DMS153 treated with DMSO at 0.1 percent for 48 hours (cell line): ENCODE measurements at regions not wholly inside any gene's neighbourhood (a gene's known extent, or its start where the extent isn't known, plus 50 kb on each side); places are given as distances from the start of the nearest gene placed in this dataset.

Source experiments
- DNase-seq: peaks from one replicate; lab custom pipeline; 2025; ENCODE audit not compliant: unreplicated experiment; lab: John Stamatoyannopoulos, UW

GRCh38 chr2:83085869-83086268 lies 1373.2 kb downstream of the SUCLG1 start:
- no peak for DNase-seq

GRCh38 chr2:83081826-83082690 lies 1377.0 kb downstream of the SUCLG1 start:
- peak; percentile 89 for DNase-seq

DNA sequence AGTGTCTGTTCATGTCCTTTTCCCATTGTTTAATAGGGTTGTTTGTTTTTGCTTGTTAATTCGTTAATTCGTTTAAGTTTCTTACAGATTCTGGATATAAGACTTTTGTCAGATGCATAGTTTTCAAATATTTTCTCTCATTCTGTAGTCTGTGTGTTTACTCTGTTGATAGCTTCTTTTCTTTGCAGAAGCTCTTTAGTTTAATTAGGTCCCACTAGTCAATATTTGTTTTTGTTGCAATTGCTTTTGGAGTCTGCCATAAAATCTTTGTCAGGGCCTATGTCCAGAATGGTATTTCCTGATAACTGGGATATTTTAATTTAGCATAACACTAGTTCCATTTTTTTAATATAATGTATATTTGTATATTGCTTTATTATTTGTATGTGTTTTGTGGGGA lies 1380.1 kb downstream of the SUCLG1 start:
- peak; percentile 20 for DNase-seq

DNA sequence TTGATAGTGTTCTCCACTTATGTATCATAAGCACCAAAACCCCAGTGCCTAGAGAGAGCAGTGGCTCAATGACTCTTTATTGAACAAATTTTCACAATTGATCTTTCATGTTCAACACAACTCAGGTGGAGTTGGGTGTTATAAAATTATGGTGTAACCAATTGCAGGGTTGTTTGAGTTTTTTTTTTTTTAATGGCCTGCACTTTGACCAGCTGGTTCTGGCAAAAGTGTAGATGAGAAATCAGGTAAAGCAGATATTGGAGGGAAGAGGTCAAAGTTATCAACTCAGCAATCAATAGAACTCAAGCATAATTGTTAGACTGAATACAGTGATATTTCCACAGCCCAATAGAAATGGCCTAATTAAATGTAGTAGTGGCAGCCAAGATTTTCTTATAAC lies 1386.3 kb downstream of the SUCLG1 start:
- no peak for DNase-seq

GRCh38 chr2:83071914-83072313 lies 1387.2 kb downstream of the SUCLG1 start:
- no peak for DNase-seq

DNA sequence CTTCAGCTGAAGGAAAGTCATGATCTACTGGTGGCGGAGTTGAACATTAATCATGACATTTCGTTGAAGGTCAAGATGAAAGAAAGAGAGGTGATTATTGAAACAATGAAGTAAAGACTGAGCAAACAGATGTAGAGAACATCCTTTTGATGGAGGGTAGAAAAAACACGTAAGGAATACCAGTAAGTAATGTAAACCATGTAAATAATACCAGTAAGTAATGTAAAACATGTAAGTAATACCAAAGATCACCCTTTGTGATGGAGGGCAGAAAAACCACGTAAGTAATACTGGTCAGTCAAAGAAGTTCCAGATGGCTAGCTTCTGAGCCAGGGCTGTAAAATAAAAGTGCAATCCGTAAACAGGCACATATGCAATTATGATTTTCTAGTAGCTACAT lies 1387.7 kb downstream of the SUCLG1 start:
- DNase-seq = no peak

DNA sequence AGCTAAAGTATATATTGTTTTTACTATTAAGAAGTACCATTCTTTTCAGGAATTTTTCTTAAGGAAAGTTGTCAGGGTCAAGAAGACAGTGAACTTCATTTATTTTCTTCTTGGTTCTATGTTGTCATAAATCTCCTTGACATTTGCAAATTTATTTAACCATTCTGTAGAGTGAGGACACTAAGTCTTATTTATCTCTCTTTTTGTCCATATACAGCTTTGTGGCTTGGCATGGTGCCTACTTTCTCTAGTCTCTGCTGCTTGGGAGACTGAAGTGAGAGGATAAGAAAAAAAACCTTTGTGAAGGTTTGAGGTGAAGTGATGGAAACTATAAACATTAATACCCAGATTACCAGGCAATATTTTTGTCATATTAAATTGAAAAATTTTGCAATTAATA lies 1389.4 kb downstream of the SUCLG1 start:
- DNase-seq = peak; percentile 27

GRCh38 chr2:83068714-83069113 lies 1390.4 kb downstream of the SUCLG1 start:
- DNase-seq = no peak

- DNase-seq = no peak
These were observed 1391.1 kb downstream of the SUCLG1 start for GRCh38 chr2:83067947-83068346.

DNA sequence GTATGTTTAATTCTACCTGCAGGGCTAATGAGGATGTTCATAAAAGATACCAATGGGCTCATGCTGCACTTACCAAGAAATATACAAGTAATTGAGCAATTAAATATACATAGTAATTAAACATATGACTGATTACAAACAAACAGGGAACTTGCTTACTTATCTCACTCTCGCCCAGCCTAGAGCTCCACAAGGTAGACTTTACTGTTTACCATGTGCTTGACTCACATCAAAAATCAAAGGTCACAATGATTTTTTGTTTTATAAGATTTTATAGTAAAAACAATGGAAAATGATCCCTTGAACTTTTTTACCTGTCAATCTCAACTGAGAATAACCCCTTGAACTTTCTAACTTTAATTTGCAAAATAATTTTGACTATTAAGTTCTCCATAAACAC lies 1395.1 kb downstream of the SUCLG1 start:
- no peak for DNase-seq

GRCh38 chr2:83063511-83063910 lies 1395.6 kb downstream of the SUCLG1 start:
- DNase-seq = no peak

- no peak for DNase-seq
These were observed 1400.4 kb downstream of the SUCLG1 start for GRCh38 chr2:83058683-83059082.

GRCh38 chr2:83055376-83056010 lies 1403.6 kb downstream of the SUCLG1 start:
- DNase-seq = no peak

- no peak for DNase-seq
These were observed 1404.3 kb downstream of the SUCLG1 start for GRCh38 chr2:83054751-83055150.

DNA sequence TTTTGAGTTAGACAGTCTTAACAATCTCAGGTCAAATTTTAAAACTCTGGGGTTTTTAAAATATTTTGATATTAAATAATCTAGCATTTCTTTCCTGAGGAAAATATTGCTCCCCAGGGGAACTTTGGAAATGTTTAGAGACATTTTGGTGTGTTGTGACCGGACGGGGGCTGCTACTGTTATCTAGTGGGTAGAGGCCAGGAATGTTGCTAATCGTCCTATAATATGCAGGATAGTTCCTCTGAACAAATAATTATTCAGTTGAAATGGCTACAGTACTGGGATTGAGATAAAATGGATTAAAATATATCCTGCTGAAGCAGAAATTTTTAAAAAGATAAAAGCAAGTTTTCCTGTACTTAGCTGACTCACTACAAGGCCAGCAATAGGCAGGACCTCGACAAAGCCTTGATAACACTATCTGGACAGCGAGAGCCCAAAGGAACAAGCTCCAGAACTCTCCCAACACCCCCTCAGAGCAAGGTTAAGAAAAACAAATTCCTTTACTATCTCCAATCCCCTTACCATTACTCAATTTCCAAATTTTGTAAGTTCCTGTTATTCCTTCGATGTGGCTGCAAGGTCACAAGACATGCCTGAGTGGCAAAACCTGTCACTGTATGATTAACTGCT lies 1407.4 kb downstream of the SUCLG1 start:
- no peak for DNase-seq

DNA sequence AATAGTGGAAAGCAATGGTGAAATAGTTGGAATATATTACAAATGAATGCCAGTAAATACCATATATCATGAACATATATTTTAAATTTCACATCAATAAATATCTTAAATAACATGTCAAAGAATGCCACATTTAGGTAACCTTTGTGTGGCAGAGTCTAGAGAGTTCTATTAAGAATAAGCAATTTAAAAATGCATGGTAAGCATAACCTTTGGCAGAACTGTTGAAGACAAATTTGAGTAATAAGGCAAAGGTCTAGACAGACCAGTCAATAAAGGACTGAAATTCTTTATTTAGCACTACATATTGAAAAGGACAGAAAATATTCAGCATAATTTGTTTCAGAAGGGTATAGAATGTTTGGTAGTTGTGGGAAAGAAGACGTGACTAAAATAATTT lies 1417.0 kb downstream of the SUCLG1 start:
- no peak for DNase-seq

GRCh38 chr2:83022631-83023210 lies 1436.4 kb downstream of the SUCLG1 start:
- DNase-seq = no peak

DNA sequence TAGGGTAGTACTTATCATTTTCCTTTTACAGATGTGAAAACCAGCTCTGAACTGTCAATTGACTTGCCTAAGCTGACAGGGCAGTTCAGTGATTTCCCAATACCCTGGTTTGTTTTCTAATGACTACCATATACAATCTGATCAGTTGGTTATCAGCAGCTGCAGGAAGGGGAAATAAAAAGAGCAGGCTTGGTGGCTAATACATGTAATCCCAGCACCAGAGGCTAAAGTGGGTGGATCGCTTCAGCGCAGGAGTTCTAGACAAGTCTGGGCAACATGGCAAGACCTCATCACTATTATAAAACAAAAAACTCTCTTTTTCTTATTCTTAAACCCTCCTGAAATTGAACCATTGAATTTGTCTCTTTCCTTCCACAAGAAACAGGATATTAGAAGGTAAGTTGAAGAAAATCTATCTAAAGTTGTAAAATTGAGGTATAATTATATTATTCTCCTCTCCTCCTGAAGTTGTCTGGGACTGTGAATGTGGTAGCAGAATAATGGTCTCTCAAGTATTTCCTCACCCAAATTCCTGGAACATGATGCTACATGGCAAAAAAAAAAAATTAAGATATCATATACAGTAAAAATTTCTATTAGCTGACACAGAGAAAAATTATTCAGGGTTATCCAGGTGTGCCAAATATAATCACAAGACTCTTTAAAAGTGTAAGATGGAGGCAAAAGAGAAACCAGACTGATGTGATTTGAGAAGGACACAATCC lies 1441.6 kb downstream of the SUCLG1 start:
- DNase-seq = no peak

- no peak for DNase-seq
These were observed 1442.6 kb downstream of the SUCLG1 start for GRCh38 chr2:83016343-83017110.

DNA sequence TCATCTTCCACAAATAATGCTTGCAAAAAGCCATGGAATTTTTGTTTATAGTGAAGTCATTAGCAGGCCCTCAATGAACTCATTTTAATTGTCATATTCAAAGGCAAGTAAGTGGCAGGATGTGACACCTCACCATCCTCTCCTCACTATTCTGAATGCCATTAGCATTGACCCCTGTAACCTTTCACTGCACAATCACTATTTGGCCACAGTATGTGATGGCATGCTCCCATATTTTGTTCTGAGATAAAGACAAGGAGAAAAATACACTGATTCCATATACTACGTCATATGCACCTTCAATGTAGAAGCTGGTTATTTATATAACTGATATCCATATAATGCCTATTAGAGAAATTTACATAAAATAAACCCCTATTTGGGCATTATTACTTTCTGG lies 1443.2 kb downstream of the SUCLG1 start:
- no peak for DNase-seq
